ENCODE measurements at regions not wholly inside any gene's neighbourhood (a gene's known extent, or its start where the extent isn't known, plus 50 kb on each side); places are given as distances from the start of the nearest gene placed in this dataset.

GRCh38 chr6:47380251-47380650 is 70.5 kb upstream of the TNFRSF21 start:
- TF ChIP-seq CTCF (IDR thresholded peaks at IDR 0.05; ENCODE audit: insufficient read depth, low read depth, low read length) (no peak), EZH2 (IDR thresholded peaks at IDR 0.05; ENCODE audit: insufficient read depth, low read length) (no peak)

Data from astrocyte (in vitro differentiated cells and primary cell).